Brain pericyte (primary cell): ENCODE measurements at regions not wholly inside any gene's neighbourhood (a gene's known extent, or its start where the extent isn't known, plus 50 kb on each side); places are given as distances from the start of the nearest gene placed in this dataset.

Experiments
- DNase-seq: peaks from one replicate; pipeline ENCODE4 v3.0.0-alpha.2; 2012; ENCODE audit warnings: low read depth, low spot score

DNA sequence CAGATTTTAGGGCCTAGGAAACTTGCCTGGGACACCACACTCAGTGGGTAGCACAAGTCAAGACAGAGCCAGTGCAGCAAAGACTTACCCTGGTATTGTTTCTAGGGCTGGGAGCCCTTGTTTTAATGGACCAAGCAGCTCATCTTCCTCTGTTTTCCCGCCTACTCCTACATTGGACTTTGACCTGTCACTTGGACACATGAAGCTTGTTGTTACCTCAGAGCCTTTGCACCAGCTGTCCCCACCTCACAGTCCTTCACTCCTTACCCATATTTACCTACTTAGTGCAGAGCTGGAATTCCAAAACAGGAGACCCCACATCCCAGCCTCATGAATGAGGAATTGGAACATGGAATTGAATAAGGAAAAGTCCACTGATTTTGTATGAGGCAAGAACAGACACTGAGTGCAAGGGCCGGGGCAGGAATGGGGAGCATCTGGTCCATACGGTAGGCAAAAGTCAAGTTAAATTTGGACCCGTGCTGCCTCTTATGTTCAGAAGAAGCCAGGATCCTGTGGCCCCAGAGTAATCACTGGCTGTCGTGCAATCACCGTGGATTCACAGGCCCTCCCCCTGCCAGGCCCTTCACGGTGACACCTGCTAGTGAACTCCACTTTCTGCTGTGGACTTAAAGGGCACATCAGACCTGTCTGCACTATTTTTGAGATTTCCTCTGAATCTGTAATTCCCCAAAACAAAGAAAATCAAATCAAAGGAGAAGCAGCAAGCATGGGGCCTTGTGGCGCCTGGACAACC lies 236.9 kb upstream of the PMEPA1 start:
- DNase-seq = no peak

DNA sequence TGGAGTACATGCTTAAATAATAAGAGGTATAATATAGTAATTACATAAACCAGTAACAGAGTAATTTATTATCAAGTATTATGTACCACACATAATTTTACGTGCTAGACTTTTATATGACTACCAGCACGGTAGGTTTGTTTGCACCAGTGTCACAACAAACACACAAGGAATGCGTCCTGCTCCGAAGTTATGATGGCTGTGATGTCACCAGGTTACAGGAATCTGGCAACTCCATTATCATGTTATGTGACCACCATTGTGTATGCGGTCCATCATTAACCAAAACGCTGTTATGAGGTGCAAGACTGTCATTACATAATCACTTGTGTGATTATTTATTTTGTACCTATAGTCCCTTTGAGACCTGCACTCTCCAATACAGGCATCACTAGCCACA lies 235.2 kb upstream of the PMEPA1 start:
- DNase-seq = no peak

DNA sequence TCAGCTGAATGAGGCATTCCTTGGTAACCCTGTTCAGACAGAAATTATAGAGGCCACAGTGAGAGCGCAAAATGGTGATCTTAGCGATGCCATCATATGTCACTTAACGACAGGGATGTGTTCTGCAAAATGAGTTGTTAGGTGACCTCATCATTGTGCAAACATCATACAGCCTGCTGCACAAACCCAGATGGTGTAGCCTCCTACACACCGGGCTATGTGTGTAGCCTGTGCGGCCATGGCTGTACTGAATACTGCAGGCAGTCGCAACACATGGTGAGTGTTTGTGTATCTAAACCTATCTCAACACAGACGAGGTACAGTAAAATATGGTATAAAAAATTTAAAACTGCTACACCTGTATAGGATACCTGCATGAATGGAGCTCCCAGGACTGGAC lies 234.1 kb upstream of the PMEPA1 start:
- no peak for DNase-seq

DNA sequence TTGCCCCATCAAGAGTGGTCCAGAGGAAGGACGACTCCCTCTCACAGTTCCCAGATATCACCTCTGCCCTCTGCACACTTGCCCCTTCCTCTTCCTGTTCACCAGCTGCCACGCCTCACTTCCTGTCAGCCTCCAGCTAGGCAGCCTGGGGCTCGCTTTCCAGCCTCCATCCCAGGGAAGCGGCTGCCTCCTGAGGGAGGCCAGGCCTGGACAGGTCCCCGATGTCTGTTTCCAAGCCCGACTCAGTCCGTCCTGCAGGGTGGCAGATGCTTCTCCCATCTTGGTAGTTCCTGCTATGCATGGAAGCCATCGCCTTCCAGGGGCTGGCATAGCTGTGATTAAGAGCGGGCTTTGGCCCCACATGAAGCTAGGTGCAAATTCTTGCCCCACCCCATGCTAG lies 233.5 kb upstream of the PMEPA1 start:
- DNase-seq = no peak

DNA sequence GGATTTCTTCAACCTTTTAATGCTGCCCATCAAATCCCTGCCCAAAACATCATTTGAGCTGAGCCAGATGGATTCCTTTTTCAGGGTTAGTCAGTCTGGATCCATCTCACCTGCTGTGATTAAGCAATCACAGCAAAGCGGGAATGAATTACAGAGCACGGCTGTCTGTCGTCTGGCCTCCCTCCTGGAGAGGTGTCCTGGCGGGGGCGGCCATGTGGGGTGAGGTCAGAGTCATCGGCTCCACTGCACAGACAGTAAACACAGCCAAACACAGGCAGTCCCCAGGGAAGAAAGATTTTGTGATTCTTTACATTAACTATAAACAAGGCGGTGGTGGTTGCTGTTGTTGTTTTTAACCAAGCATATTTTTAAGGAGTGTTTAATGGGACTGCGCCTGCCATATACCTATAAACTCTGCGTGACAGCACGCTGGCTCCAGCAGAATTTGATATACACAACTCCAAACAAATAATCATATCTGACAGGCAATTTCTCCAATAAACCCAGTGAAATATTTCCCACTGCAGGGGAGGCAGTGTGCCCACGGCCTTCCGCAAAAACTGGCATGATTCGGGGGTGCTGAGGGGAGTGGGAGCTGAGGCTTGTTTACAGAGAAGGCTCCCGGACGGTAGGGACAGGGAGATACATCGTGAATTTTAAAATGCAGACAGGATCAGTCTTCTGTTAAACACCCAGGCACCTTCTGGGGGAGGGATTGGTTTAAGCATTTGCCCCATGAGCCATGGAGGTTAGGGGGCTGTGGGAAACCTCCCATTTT lies 232.0 kb upstream of the PMEPA1 start:
- no peak for DNase-seq

DNA sequence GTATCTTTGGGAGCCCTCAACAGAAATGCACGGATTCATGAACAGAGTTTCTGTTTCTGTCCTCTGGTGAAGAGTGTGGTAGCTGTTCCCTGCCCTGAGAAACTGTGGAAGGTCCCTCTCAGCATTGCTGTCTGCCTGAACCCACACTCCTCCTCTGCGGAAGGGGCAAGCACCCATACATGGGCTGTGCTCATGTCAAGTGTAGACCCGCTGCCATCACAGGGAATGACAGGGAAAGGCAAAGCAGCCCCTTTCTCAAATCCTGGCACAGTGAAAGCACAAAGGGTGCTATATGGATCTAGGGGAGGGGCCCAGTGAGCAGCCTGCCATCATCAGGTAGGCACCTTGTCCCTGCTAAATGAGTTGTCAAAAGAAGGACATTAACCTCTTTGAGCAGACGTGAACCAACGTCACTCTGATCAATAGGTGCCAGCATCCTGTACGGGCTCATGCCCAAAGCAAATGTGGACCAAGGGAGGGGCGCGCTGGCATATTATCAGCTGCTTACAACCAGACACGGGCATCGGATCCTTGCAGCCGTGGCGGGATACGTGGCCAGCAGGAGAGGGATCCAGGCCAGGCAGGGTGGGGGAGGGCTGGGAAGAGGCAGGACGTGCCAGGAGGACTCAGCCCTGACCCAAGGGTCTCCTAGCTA lies 231.2 kb upstream of the PMEPA1 start:
- no peak for DNase-seq

DNA sequence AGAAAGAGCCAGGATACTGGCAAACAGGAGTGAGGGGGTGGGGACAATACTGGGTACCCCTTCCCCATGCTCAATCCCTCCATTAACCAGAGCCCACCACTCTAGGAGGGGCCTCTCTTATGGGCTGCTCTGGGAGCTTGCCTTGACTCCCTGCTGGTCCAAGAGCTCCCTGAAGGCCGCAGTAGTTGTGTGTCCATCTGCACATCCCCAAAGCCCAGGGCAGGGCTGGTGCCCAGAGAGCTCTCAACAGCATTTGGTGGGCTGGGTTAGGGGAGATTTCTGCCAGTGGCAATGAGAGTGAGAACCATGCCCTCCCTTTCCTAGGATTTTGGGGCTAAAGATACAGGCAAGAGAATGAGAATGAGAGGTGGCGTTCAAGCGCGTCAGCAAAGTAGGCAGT lies 230.6 kb upstream of the PMEPA1 start:
- DNase-seq = no peak

DNA sequence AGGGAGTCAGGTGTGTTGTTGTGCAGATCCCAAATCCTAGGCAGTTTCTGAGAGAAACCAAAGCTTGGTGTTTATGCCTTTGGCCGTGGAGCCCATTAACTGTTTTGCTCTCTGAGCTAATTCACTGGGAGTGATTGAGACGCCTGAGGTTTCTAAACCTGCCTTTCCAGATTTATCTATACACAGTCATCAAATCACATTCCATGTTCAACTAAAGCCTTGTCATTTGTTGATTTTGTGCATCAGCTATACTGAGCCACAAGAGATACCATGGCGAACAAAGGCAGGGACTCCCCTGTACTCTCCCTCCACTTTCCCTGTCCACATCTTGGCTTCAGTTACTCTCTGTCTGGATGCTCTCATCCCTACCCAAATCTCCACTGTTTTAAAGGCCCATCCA lies 229.7 kb upstream of the PMEPA1 start:
- DNase-seq = no peak

DNA sequence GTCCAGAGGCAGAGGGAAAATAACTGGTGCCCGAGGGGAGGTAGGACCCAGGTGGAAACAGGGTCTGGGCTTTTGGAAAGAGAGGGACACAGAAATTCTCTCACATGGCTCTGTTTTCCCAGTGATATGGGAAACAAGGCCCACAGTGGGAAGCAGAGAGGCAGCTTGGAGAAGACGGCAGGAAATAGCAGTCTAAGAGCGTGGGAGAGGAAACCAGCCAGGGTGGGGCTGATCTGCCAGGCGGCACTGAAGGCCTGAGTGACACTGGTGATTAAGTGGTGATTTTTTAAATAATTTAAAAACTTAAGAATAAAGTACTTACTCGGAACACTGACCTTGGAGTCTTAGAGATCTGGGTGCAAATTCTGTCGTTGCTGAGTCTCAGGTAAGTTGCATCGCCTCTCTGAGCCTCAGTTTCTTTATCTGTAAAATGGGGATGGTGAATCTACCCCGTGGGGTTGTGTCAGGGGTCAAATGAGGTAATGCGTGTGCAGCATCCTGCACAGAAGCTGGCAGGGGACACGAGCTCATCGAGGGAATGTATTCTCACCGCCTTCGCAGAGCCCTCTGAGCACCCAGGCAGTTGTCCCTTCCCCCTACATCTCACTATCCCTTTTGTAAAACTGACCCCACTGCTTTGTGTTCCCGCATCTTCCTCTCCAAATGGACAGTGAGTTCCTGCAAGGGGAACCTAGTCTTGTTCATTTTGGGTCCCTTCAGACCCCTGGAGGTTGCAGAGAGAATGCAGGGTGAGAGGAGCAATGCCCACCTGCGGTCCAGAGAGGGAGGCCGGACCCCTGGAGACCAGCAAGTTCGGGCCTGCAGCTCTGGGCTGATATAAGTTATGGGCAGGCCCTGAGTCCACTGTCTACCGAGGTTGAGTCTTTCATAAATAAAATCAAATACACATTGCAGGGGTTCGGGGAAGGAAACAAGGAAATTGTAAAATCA lies 228.6 kb upstream of the PMEPA1 start:
- no peak for DNase-seq

DNA sequence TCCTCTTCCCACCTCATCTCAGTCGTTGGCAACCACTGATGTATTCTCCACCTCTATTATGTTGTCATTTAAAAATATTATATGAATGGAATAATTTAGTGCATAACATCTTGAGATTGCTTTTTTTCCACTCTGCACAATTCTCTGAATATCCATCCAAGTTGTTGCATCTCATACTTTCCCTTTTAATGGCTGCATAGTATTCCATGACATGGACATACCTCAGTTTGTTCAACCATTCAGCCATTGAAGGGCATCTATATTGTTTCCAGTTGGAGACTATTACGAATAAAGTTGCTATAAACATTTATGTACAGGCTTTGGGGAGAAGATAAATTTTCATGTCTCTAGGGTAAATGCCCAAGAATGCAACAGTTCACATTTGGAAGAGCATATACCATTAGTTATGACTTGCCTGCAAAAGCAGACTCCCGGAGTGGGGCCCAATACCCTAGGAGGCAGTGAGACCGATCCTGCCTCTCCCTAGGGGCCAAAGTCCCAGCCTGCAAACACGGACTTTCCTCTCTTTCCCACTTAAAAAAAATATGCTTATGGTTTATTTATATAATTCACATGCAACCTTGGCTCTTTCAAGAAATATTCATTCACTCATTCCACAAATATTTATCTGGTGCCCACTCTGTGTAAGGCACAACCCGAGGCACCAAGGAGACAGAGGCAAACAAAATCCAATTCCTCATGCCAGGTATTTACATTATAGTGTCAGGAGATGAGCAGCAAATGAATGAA lies 227.0 kb upstream of the PMEPA1 start:
- DNase-seq = no peak

DNA sequence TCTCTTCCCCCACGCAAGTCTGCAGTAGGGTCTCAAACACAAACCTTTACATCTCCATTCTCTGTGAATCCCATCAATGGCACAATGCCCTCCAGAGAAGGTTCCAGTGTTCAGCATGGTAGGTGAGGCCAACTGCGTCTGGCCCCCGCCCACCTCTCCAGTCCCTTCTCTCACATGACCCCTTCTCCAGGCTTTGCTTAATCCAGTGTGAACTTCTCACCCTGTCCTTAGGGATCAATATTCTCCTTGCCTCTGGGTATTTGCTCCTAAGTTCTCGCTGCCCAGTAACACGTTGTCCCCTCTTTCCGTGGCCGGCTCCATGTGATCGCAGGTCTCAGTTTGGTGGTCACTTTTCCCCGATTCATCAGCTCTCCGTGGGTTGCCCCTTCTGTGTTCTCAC lies 225.1 kb upstream of the PMEPA1 start:
- no peak for DNase-seq

DNA sequence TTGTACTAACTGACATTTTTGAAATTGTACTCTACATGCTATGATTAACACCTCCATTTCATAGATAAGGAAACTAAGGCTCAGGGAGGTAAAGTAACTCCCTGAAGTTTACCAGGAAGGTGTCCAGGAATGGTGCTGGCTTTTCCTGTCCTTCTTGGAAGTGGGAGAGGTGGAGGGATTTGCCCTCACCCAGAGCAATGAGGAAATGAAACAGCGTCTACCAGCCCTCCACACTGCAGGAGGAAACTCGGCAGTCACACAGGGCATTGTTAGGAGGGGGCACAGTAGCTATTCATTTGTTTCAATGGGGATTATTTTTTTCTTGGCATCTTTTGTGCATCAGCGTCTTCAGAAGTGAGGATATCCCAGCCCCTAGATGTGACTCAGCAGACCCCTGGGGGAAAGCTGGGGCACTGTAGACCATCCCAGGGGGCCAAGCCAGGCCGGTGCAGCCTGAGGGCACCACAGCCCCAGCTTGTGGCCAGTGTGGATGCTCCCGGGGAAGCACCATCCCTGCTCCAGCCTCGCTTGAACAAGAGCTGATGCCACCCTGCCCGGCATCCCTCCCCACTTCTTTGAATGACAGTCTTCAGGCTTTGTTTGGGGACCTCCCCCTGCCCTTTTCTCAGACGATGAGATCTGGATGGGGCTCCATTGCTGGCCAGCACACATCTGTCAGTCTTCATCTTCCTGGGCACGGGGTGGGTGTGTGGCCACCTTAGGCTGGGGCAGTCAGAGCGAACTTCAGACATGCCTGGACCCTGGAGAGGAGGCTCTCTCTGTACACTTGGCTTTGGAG lies 224.4 kb upstream of the PMEPA1 start:
- DNase-seq = no peak

DNA sequence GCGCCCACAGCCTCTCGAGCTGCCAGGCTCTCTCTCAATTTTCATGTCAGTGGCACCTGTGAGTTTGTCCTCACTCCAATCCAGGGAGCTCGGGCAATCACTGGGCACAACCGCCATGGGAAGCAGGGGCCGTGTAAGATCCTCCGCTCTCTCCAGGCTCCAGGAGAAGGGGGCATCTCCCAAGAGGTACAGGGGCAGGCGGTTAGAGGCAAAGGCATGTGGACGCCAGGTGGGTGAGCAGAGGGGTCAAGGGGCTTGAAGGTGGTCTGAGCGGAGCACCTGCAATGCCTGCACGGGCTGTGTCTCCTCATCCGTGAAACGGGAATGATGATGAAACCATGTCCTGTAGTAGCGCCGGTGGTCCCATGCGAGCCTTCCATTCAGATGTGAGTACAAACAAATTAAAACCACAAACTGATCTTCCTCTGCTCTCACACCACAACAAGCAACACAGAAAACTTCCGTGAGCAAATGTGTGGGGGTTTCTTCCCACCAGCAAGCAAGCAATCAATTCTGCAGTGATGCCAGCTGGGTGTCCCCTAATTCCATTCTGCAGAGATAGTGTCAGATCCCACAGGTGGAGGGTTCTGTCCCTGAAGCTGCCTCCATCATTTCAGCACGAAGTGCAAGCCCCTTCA lies 222.5 kb upstream of the PMEPA1 start:
- no peak for DNase-seq

DNA sequence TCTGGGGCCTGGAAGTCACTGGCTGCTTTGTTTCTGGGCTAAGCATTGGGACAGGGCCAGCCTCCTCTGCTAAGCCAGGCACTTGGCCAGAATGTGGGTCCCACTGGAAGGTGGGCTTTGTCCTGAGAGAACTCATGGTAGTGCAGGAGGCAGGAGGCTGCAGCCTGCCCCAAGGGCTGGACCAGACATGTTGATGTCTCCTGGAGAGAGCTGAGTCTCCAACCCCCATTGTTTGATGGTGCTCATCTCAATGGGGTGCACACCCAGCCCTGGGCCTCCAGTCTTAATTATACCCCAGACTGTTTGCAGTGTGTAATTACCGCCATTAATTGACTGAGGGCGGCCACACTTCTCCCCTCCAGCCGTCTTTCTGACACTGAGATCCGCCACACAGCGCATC lies 220.5 kb upstream of the PMEPA1 start:
- DNase-seq = no peak

DNA sequence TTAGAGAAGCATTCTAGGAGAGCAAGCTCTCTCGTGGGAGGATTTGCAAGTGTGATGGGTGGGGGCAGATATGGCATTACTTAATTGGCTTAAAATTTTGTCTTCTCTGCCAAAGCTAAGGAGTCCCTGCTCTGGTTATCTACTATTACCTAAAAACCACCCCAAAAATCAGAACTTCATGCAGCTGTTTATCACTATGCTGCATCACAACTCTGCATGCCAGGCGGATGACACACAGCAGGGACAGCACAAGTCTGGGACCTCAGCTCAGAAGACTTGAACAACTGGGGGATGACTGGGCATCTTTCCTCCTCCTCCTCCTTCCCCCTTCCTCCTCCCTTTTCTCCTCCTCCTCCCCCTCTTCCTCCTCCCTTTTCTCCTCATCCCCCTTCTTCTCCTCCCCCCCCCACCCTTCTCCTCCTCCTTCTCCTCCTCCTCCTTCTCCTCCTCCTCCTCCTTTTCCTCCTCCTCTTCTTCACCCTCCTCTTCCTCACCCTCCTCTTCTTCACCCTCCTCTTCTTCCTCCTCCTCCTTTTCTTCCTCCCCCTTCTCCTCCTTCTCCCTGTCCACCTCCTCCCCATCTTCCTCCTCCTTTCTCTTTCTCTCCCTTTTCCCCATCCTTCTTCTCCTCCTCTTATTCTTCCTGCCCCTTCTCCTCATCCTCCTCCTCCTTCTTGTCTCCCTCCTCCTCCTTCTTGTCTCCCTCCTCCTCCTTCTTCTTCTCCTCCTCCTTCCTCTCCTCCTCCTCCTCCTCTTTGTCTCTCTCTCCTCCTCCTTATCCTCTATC lies 218.6 kb upstream of the PMEPA1 start:
- no peak for DNase-seq

DNA sequence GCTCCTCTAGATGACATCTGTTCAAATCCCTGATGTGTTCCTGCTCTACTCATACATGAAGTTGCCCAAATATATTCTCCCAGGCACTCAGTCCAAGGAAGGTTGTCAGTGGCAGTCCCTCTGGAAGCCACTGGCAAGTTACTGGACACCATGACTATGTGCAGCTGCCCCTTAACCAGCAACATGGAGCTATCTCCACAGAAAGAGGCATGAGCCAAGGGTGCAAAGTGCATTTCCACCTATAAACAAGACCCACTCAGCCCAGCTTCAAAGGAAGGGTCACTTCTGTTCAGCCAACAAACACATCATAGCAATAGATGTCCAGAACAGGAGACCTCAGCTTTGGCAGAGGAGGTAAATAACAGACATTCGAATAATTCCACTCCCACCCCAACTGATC lies 217.6 kb upstream of the PMEPA1 start:
- no peak for DNase-seq

DNA sequence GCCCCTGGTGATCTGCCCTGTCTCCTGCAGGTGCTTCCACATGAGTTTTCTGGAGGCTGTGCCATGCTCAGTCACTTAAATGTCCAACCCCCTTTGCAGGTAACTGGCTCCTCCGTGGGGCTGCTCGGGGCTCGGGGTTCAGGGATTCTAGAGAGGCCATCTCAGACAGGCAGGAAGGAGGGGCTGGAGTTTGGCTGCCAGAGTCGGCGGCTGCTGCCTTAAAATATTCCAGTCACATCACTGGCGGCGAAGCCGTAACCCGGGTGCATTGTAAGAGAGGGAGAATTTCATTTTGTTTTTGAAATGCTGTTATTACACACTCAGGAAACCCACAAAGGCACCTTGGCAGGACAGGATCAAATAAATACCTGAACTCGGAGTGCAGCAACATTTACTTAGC lies 212.9 kb upstream of the PMEPA1 start:
- no peak for DNase-seq

DNA sequence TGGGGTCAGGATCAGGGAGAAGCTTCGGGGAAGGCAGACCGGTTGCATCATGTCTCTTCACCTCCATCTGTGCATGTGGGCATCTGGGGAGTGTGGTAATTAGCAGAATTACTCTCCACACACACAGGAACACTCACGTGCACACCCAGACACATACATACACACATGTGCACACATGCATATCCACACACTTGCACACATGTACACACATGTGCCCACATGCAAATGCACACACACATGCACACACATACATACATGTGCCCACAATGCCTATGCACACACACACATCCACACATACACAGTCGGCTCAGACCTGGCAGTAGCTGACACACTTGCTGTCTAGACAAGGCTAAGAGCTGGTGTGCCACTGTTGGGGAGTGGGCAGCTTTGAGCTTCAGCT lies 212.3 kb upstream of the PMEPA1 start:
- no peak for DNase-seq

DNA sequence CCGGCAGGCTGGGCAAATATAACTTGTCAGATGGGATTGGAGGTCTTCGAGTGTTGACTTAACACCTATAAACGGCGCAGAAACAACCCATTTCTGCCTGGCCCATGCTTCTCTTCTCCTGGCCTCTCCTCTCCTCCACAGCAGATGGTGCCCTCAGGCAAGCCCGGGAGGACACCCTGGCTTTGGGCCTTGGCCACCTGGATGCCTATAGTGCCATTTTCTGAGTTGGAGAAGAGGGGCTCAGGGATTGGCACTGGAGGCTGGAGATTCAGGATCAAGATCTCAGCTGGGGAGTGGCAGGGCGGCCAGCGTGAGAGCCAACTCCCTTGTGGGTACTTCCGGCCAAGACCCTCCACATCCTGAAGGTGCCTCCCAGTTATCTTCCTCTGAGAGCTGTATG lies 211.9 kb upstream of the PMEPA1 start:
- DNase-seq = no peak
